Breast epithelium (tissue), 4 donors: ENCODE measurements at regions not wholly inside any gene's neighbourhood (a gene's known extent, or its start where the extent isn't known, plus 50 kb on each side); places are given as distances from the start of the nearest gene placed in this dataset.
"Not testable (repeated sequence)": the region's sequence is repeated elsewhere in the genome, so short reads cannot be mapped to it uniquely, and the experiment has no call there.

ENCODE experiments used
- DNase-seq, 2 donors: peaks; one replicate each; pipeline ENCODE4 v3.0.0-alpha.2; 2019; ENCODE audit warnings: low spot score in 2 of 2
- H3K27ac ChIP-seq, 2 donors: fragments of 200-600 bp; sonication (generic) in 1 of 2; one replicate each; pipeline ENCODE4 v1.5.1; 2016 to 2019; ENCODE audit warnings: mild to moderate bottlenecking in 1 of 2
- H3K27me3 ChIP-seq, 2 donors: fragments of 200-600 bp; sonication (generic) in 1 of 2; one replicate each; pipeline versions ENCODE4 v1.5.1 to v1.6.0; 2017 to 2019; ENCODE audit warnings: control low read depth in 1 of 2, mild to moderate bottlenecking in 1 of 2
- H3K36me3 ChIP-seq: fragments of 200-600 bp; one replicate; pipeline ENCODE4 v1.5.1; 2019
- H3K4me1 ChIP-seq, 2 donors: fragments of 200-600 bp; sonication (generic); one replicate each; pipeline ENCODE4 v1.5.1; 2016 to 2019; ENCODE audit warnings: control low read depth in 1 of 2
- H3K4me3 ChIP-seq, 3 donors: fragments of 200-600 bp; sonication (generic); 1 replicate in 2 of 3; 2 replicates in 1 of 3; pipeline ENCODE4 v1.5.1; 2016 to 2019; ENCODE audit warnings: mild to moderate bottlenecking in 3 of 3, moderate library complexity in 2 of 3
- H3K9me3 ChIP-seq, 2 donors: fragments of 200-600 bp; sonication (generic) in 1 of 2; one replicate each; pipeline ENCODE4 v1.5.1; 2016 to 2019; ENCODE audit warnings: control low read depth in 1 of 2
- CTCF ChIP-seq, 3 donors: fragments of 450-650 bp; IDR thresholded peaks; one replicate each; pipeline ENCODE4 v1.5.1; 2016 to 2017; ENCODE audit warnings: antibody characterized with exemption in 3 of 3, mild to moderate bottlenecking in 3 of 3, moderate library complexity in 3 of 3
- POLR2A ChIP-seq: fragments of 450-650 bp; IDR thresholded peaks from one replicate; pipeline ENCODE4 v1.6.1; 2016; ENCODE audit warnings: antibody characterized with exemption, mild to moderate bottlenecking, moderate library complexity
- POLR2AphosphoS5 ChIP-seq, 3 donors: sonication (generic); formaldehyde crosslinking; IDR thresholded peaks; one replicate each; pipeline ENCODE4 v1.6.1; 2017; ENCODE audit warnings: antibody characterized with exemption in 3 of 3
- intact Hi-C: fragments of 100-400 bp; cut with DNase I; formaldehyde crosslinking; loops from one replicate; pipeline ENCODE4 v1.15.1; 2023; ENCODE audit warnings: low total_unique reads

GRCh38 chr20:30922129-30922528 lies 335.3 kb upstream of the DEFB115 start:
- H3K9me3 ChIP-seq: peaks cover 27 to 31% of the 10 kb centered on the region in 2 donors
- intact Hi-C loops: no loop called here
- no peak for DNase-seq
- no peaks in the 10 kb centered on the region for H3K4me1 ChIP-seq
- no peaks in the 10 kb centered on the region for H3K36me3 ChIP-seq
- TF ChIP-seq POLR2A (no peak), POLR2AphosphoS5 (IDR thresholded peaks at IDR 0.05) (no peak), CTCF (IDR thresholded peaks at IDR 0.05) (no peak)
- H3K4me3 ChIP-seq: no peak overlapping the region
- no peaks in the 10 kb centered on the region for H3K27me3 ChIP-seq
- H3K27ac ChIP-seq: no peak overlapping the region

GRCh38 chr20:30937790-30938189 lies 319.7 kb upstream of the DEFB115 start:
- intact Hi-C loops: no loop called here
- Histone ChIP-seq H3K4me1 (no peaks in the 10 kb centered on the region), H3K9me3 (peaks cover 10 to 16% of the 10 kb centered on the region in 2 donors), H3K4me3 (no peak overlapping the region), H3K36me3 (no peaks in the 10 kb centered on the region), H3K27ac (no peak overlapping the region), H3K27me3 (no peaks in the 10 kb centered on the region)
- no peak for TF ChIP-seq POLR2AphosphoS5 (IDR thresholded peaks at IDR 0.05)
- no peak for TF ChIP-seq CTCF (IDR thresholded peaks at IDR 0.05)
- TF ChIP-seq POLR2A: no peak
- no peak for DNase-seq

- no peak overlapping the region for H3K4me3 ChIP-seq
- no peaks in the 10 kb centered on the region for H3K36me3 ChIP-seq
- no peaks in the 10 kb centered on the region for H3K27me3 ChIP-seq
- TF ChIP-seq POLR2A: no peak
- TF ChIP-seq CTCF (IDR thresholded peaks at IDR 0.05): no peak
- no peak for TF ChIP-seq POLR2AphosphoS5 (IDR thresholded peaks at IDR 0.05)
- intact Hi-C loops: no loop called here
- no peak overlapping the region for H3K27ac ChIP-seq
- no peaks in the 10 kb centered on the region for H3K4me1 ChIP-seq
- peaks cover 5 to 19% of the 10 kb centered on the region in 2 donors for H3K9me3 ChIP-seq
- no peak for DNase-seq
Observed at GRCh38 chr20:30949761-30950160, 307.7 kb upstream of the DEFB115 start.

GRCh38 chr20:30951088-30951487 lies 306.4 kb upstream of the DEFB115 start:
- H3K36me3 ChIP-seq, intact Hi-C loops, H3K27me3 ChIP-seq, H3K27ac ChIP-seq, H3K4me3 ChIP-seq, DNase-seq, H3K4me1 ChIP-seq: not testable (repeated sequence)
- H3K9me3 ChIP-seq: peaks cover 5 to 19% of the 10 kb centered on the region in 2 donors

GRCh38 chr20:30956649-30957048 lies 300.8 kb upstream of the DEFB115 start:
- H3K4me1 ChIP-seq, intact Hi-C loops, H3K27ac ChIP-seq, H3K36me3 ChIP-seq, DNase-seq, H3K4me3 ChIP-seq, H3K27me3 ChIP-seq: not testable (repeated sequence)
- peaks cover 0 to 19% of the 10 kb centered on the region in 2 donors for H3K9me3 ChIP-seq

GRCh38 chr20:30959208-30959607 lies 298.3 kb upstream of the DEFB115 start:
- H3K36me3 ChIP-seq, H3K27ac ChIP-seq, H3K27me3 ChIP-seq, H3K4me3 ChIP-seq, H3K4me1 ChIP-seq, DNase-seq, intact Hi-C loops: not testable (repeated sequence)
- H3K9me3 ChIP-seq: peaks cover 0 to 10% of the 10 kb centered on the region in 2 donors

GRCh38 chr20:30963591-30963990 lies 293.9 kb upstream of the DEFB115 start:
- Histone ChIP-seq H3K9me3 (peaks cover 0 to 10% of the 10 kb centered on the region in 2 donors), H3K4me1 (no peaks in the 10 kb centered on the region), H3K36me3 (no peaks in the 10 kb centered on the region), H3K4me3 (no peak overlapping the region), H3K27me3 (no peaks in the 10 kb centered on the region), H3K27ac (no peak overlapping the region)
- DNase-seq: no peak
- intact Hi-C loops: no loop called here
- no peak for TF ChIP-seq CTCF (IDR thresholded peaks at IDR 0.05)
- TF ChIP-seq POLR2A: no peak
- no peak for TF ChIP-seq POLR2AphosphoS5 (IDR thresholded peaks at IDR 0.05)

GRCh38 chr20:30975859-30976258 lies 281.6 kb upstream of the DEFB115 start:
- H3K4me1 ChIP-seq, H3K27me3 ChIP-seq, H3K27ac ChIP-seq, intact Hi-C loops, DNase-seq, H3K36me3 ChIP-seq, H3K9me3 ChIP-seq, H3K4me3 ChIP-seq: not testable (repeated sequence)
